ENCODE measurements at regions not wholly inside any gene's neighbourhood (a gene's known extent, or its start where the extent isn't known, plus 50 kb on each side); places are given as distances from the start of the nearest gene placed in this dataset.

DNA sequence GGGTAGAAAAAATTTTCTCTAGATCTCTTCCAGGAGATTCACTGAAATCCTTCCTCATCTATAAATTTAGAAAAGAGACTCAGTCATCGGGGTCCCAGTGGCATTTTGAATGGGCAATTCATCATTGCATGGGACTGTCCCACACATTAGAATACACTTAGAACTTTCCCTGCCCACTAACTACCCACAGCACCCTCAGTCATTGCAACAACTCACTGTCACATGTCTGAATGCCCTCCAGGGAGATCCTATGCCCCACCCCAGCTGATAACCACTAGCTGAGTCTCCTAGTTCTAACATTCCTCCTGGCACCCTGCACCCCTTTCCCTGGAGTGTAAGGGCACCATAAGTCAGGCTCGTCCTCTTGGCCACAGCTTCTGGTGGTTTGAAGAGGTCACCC lies 89.6 kb downstream of the INSIG2 start:
- 63% methylated on average over 2 of the region's 2 CpGs for WGBS (ENCODE audit: insufficient coverage)

DNA sequence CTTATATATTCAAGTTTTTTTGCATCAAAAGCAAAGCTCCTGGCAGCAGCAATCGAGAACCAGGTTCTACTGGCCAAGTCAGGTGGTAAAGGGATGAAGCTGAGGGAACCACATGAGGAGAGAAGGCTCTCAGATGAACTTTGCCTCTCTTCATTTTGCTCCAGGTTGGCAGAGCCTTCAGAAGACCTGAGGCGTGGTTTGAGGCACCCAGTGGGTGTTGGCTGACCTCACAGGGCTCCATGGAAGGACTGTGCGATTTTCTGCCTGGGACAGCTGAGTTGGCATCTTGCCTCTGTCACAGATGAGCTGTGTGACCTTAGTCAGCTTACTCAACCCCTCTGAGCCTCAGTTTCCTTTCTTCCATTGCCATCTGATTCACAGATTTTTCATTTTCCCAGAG lies 89.0 kb downstream of the INSIG2 start:
- no peak for DNase-seq (ENCODE audit: low read depth in 4 of 6, low spot score in 6 of 6)
- 78% methylated on average over 3 of the region's 3 CpGs for WGBS (ENCODE audit: insufficient coverage)
- no peaks in the 10 kb centered on the region for H3K4me1 ChIP-seq (ENCODE audit: control insufficient read depth, insufficient read depth, low read length)
- no peak overlapping the region for H3K4me3 ChIP-seq (ENCODE audit: low read depth, low read length)
- H3K36me3 ChIP-seq (ENCODE audit: control insufficient read depth, insufficient read depth, low read length): no peaks in the 10 kb centered on the region
- no peak overlapping the region for H3K27ac ChIP-seq (ENCODE audit: low read depth, low read length)
- peaks cover 2% of the 10 kb centered on the region for H3K27me3 ChIP-seq (ENCODE audit: control insufficient read depth, insufficient read depth, low read length)
- no peaks in the 10 kb centered on the region for H3K9me3 ChIP-seq (ENCODE audit: control insufficient read depth, insufficient read depth, low read length)

More for the DNA sequence above, 89.6 kb downstream of the INSIG2 start:
- no peak for DNase-seq (ENCODE audit: low read depth in 4 of 6, low spot score in 6 of 6)
- Histone ChIP-seq H3K9me3 (ENCODE audit: control insufficient read depth, insufficient read depth, low read length) (no peaks in the 10 kb centered on the region), H3K27ac (ENCODE audit: low read depth, low read length) (no peak overlapping the region), H3K27me3 (ENCODE audit: control insufficient read depth, insufficient read depth, low read length) (peaks cover 2% of the 10 kb centered on the region), H3K4me3 (ENCODE audit: low read depth, low read length) (no peak overlapping the region), H3K36me3 (ENCODE audit: control insufficient read depth, insufficient read depth, low read length) (no peaks in the 10 kb centered on the region), H3K4me1 (ENCODE audit: control insufficient read depth, insufficient read depth, low read length) (no peaks in the 10 kb centered on the region)

DNA sequence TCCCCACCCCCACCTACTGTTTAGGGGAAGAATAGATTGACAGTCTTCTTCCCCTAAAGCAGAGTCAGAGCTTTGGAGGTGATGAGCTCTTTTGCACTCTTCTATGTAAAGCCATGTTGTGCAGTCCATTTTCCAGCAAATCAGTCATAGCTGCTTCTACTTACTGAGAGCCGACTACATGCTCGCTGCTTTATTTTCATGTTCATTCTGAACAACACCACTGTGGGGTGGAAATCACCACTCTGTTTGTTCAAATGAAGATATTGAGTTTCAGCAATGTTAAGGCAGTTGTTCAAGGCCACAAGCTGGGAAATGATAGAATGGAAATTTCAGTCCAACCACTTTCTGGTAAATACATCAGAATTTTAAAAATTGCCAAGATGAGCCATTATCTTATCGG lies 88.3 kb downstream of the INSIG2 start:
- no peak for DNase-seq (ENCODE audit: low read depth in 4 of 6, low spot score in 6 of 6)
- no peak overlapping the region for H3K27ac ChIP-seq (ENCODE audit: low read depth, low read length)
- no CpG with 5 or more reads among the region's 3 CpGs for WGBS (ENCODE audit: insufficient coverage)
- H3K27me3 ChIP-seq (ENCODE audit: control insufficient read depth, insufficient read depth, low read length): peaks cover 2% of the 10 kb centered on the region
- no peaks in the 10 kb centered on the region for H3K36me3 ChIP-seq (ENCODE audit: control insufficient read depth, insufficient read depth, low read length)
- H3K4me1 ChIP-seq (ENCODE audit: control insufficient read depth, insufficient read depth, low read length): no peaks in the 10 kb centered on the region
- H3K4me3 ChIP-seq (ENCODE audit: low read depth, low read length): no peak overlapping the region
- no peaks in the 10 kb centered on the region for H3K9me3 ChIP-seq (ENCODE audit: control insufficient read depth, insufficient read depth, low read length)

DNA sequence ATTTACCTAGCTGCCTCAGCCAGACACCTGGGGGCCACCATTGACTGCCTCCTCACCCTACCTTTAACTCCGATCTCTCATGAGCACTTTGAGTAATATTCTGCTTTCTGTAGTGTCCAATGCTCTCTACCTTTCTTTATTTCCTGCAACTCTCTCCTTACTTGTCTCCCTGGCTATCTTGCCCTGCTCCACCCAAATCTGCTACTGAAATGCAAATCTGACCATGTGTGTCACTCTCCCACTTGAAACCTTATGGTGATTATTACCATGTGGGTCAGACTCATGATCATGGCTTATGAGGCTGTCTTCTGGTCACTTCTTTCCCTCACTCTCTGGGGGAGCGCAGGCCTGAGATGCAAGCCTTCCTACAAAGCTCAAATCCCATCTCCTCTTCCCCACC lies 83.3 kb downstream of the INSIG2 start:
- no peak overlapping the region for H3K4me3 ChIP-seq (ENCODE audit: low read depth, low read length)
- DNase-seq (ENCODE audit: low read depth in 4 of 6, low spot score in 6 of 6): no peak
- no peaks in the 10 kb centered on the region for H3K36me3 ChIP-seq (ENCODE audit: control insufficient read depth, insufficient read depth, low read length)
- H3K27me3 ChIP-seq (ENCODE audit: control insufficient read depth, insufficient read depth, low read length): no peaks in the 10 kb centered on the region
- H3K9me3 ChIP-seq (ENCODE audit: control insufficient read depth, insufficient read depth, low read length): no peaks in the 10 kb centered on the region
- 94% methylated on average over 2 of the region's 2 CpGs for WGBS (ENCODE audit: insufficient coverage)
- H3K4me1 ChIP-seq (ENCODE audit: control insufficient read depth, insufficient read depth, low read length): no peaks in the 10 kb centered on the region
- H3K27ac ChIP-seq (ENCODE audit: low read depth, low read length): no peak overlapping the region

DNA sequence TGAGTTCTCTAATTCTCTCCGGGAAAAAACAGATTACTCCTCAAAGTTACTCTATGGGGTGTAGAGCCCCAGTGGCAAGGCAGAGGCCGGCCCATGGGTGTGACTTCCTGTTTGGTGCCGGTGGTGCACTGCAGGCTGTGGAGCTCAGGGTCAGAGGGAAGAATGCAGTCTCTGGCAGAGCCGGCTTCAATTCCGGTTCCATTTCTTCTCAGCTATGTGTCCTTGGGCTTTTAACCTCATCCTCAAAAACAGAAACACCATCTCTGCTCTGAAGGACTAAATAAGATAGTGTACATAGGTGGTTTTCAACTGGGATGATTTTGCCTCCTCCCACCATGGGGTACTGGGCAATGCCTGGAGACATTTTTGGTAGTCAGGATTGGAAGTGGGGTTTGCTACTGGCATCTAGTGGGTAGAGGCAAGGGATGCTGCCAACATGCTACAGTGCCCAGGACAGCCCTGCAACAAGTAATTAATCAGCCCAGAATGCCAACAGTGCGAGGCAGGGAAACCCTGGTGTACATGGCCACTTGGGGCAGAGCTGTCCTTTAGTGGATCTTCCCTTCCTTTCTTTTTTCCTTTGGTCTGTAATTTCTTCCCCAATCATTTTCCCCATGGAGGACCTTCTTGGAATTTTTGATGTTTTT lies 81.2 kb downstream of the INSIG2 start:
- peak in 1 of 6 donors; percentile 18 for DNase-seq (ENCODE audit: low read depth in 4 of 6, low spot score in 6 of 6)
- no peaks in the 10 kb centered on the region for H3K27me3 ChIP-seq (ENCODE audit: control insufficient read depth, insufficient read depth, low read length)
- no peak overlapping the region for H3K4me3 ChIP-seq (ENCODE audit: low read depth, low read length)
- H3K27ac ChIP-seq (ENCODE audit: low read depth, low read length): no peak overlapping the region
- no peaks in the 10 kb centered on the region for H3K36me3 ChIP-seq (ENCODE audit: control insufficient read depth, insufficient read depth, low read length)
- 20% methylated on average over 1 of the region's 6 CpGs for WGBS (ENCODE audit: insufficient coverage)
- H3K4me1 ChIP-seq (ENCODE audit: control insufficient read depth, insufficient read depth, low read length): no peaks in the 10 kb centered on the region
- H3K9me3 ChIP-seq (ENCODE audit: control insufficient read depth, insufficient read depth, low read length): no peaks in the 10 kb centered on the region

DNA sequence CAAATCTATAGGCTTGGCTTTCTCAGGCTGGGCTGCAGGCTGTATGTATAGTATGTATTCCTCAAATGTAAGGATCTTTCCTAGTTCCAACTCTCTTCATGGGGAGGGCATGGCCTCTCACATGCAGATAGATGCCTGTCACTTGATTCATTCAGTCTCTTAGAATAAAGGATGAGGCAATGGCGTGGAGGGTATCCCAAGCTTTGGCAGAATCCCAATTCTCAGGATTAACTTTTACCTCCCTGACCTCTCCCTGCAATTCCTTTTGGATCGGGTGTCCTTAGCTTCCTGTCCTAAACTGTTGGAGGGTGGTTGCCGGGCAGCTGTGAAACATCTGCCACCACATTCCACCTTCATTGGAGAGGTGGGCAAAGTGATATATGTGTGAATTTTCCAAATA lies 80.3 kb downstream of the INSIG2 start:
- H3K27ac ChIP-seq (ENCODE audit: low read depth, low read length): no peak overlapping the region
- DNase-seq (ENCODE audit: low read depth in 4 of 6, low spot score in 6 of 6): no peak
- no CpG with 5 or more reads among the region's 3 CpGs for WGBS (ENCODE audit: insufficient coverage)

DNA sequence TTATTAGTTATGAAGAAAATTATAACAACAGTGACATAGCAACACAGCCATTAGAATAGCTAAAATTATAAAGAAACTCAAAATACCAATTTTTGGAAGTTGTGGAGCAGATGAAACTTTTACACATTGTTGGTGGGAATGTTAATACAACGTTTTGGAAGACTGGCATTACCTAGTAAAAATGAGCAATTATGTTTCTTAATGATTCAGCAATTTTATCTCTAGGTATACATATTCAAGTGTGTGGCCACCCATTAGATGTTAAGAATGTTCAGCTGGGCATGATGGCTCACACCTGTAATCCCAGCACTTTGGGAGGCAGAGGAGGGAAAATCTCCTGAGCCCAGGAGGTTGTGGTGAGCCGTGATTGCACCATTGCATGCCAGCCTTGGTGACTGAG lies 78.8 kb downstream of the INSIG2 start:
- Histone ChIP-seq H3K27me3 (ENCODE audit: control insufficient read depth, insufficient read depth, low read length) (no peaks in the 10 kb centered on the region), H3K27ac (ENCODE audit: low read depth, low read length) (no peak overlapping the region), H3K4me3 (ENCODE audit: low read depth, low read length) (no peak overlapping the region), H3K9me3 (ENCODE audit: control insufficient read depth, insufficient read depth, low read length) (no peaks in the 10 kb centered on the region), H3K36me3 (ENCODE audit: control insufficient read depth, insufficient read depth, low read length) (no peaks in the 10 kb centered on the region), H3K4me1 (ENCODE audit: control insufficient read depth, insufficient read depth, low read length) (no peaks in the 10 kb centered on the region)
- DNase-seq (ENCODE audit: low read depth in 4 of 6, low spot score in 6 of 6): no peak
- whole genome bisulfite sequencing (ENCODE audit: insufficient coverage): no CpG with 5 or more reads among the region's 2 CpGs

More for the DNA sequence above, 80.3 kb downstream of the INSIG2 start:
- Histone ChIP-seq H3K4me1 (ENCODE audit: control insufficient read depth, insufficient read depth, low read length) (no peaks in the 10 kb centered on the region), H3K27me3 (ENCODE audit: control insufficient read depth, insufficient read depth, low read length) (no peaks in the 10 kb centered on the region), H3K36me3 (ENCODE audit: control insufficient read depth, insufficient read depth, low read length) (no peaks in the 10 kb centered on the region), H3K9me3 (ENCODE audit: control insufficient read depth, insufficient read depth, low read length) (no peaks in the 10 kb centered on the region), H3K4me3 (ENCODE audit: low read depth, low read length) (no peak overlapping the region)

DNA sequence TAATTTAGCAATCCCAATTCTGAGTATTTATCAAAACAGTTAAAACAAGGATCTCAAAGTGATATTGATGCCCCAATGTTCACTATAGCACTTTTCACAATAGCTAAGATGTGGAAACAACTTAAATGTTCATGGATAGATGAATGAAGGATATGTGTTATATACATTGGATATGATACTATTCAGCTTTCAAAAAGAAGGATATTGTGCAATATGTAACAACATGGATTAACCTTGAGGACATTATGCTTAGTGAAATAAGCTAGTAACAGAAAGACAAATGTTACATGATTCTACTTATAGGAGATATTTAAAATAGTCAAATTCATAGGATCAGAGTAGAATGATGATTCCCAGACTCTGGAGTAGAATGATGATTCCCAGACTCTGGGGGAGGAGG lies 78.0 kb downstream of the INSIG2 start:
- H3K27ac ChIP-seq (ENCODE audit: low read depth, low read length): no peak overlapping the region
- H3K9me3 ChIP-seq (ENCODE audit: control insufficient read depth, insufficient read depth, low read length): no peaks in the 10 kb centered on the region
- H3K4me3 ChIP-seq (ENCODE audit: low read depth, low read length): no peak overlapping the region
- H3K27me3 ChIP-seq (ENCODE audit: control insufficient read depth, insufficient read depth, low read length): no peaks in the 10 kb centered on the region
- no peak for DNase-seq (ENCODE audit: low read depth in 4 of 6, low spot score in 6 of 6)
- H3K36me3 ChIP-seq (ENCODE audit: control insufficient read depth, insufficient read depth, low read length): no peaks in the 10 kb centered on the region
- H3K4me1 ChIP-seq (ENCODE audit: control insufficient read depth, insufficient read depth, low read length): no peaks in the 10 kb centered on the region

DNA sequence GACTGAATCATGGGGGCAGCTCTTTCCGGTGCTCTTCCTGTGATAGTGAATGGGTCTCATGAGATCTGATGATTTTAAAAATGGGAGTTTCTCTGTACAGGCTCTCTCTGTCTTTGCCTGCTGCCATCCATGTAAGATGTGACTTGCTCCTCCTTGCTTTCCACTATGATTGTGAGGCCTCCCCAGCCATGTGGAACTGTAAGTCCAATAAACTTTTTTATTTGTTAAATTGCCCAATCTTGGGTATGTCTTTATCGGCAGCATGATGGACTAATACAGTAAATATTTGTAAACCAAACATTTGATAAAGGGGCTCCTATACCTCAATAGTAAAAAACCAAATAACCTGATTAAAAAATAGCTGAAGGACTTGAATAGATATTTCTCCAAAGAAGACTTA lies 77.3 kb downstream of the INSIG2 start:
- WGBS (ENCODE audit: insufficient coverage): 100% methylated on average over 1 of the region's 2 CpGs

More for the DNA sequence above, 77.3 kb downstream of the INSIG2 start:
- Histone ChIP-seq H3K27ac (ENCODE audit: low read depth, low read length) (no peak overlapping the region), H3K9me3 (ENCODE audit: control insufficient read depth, insufficient read depth, low read length) (no peaks in the 10 kb centered on the region), H3K4me3 (ENCODE audit: low read depth, low read length) (no peak overlapping the region), H3K4me1 (ENCODE audit: control insufficient read depth, insufficient read depth, low read length) (no peaks in the 10 kb centered on the region), H3K36me3 (ENCODE audit: control insufficient read depth, insufficient read depth, low read length) (no peaks in the 10 kb centered on the region), H3K27me3 (ENCODE audit: control insufficient read depth, insufficient read depth, low read length) (no peaks in the 10 kb centered on the region)
- no peak for DNase-seq (ENCODE audit: low read depth in 4 of 6, low spot score in 6 of 6)
